ENCODE measurements at regions not wholly inside any gene's neighbourhood (a gene's known extent, or its start where the extent isn't known, plus 50 kb on each side); places are given as distances from the start of the nearest gene placed in this dataset.

DNA sequence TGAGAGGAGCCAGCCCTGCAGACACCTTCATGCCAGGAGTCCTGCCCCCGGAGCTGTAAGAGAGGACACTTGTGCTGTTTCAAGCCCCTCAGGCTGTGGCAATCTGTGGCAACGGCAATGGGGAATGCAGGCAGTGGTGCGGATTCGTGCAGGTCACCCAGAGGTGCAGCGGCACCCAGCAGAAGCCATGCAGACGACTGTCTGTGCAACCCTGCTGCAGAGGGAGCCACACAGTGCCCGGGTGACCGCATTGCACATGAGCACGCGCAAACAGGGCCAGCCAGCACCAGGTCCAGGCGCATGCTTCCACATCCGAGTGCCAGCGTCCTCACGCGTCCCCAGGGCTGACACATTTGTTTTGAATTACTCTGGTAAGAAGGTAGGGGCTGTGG is 84.8 kb upstream of the GPC1 start:
- intact Hi-C loops (cut with DNase I), result no loop called here
- no peak overlapping the region for H3K27ac ChIP-seq

DNA sequence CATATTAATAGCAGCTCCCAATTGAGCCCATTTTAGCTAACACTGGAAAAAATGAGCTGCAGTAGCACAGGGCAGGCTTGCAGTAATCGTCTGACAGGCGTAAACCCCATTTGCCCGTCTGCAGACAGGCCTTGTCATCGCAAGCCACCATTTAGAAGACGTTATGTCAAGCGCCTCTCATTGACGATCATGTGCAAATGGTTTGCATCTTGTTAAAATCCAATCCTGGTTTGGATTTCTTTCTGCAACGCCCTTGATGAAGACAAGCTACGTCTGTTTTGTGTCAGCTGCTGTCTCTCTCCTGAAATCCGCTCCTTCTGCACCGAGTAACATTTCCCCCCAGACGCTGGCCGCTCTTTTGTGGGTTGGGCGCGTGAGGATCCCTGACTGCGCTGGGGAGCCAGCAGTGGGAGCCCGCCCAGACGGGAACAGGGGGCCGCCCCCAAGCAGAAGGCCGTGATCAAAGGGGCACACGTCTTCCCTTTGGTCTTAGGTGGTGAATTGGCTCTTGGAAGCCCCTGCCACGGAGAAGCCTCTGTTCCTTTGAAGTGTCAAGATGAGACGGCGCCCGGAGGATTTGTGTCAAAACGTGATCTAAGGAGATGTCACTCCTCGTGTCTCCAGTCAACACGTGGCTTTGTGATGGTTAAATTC is 84.2 kb upstream of the GPC1 start:
- H3K27ac ChIP-seq, result no peak overlapping the region
- no peaks in the 10 kb centered on the region for H3K9me3 ChIP-seq
- H3K27me3 ChIP-seq (ENCODE audit: insufficient read depth in 3 of 3, low read length in 2 of 3), result no peaks in the 10 kb centered on the region
- H3K4me3 ChIP-seq, result no peak overlapping the region
- TF ChIP-seq, protein P1, sequence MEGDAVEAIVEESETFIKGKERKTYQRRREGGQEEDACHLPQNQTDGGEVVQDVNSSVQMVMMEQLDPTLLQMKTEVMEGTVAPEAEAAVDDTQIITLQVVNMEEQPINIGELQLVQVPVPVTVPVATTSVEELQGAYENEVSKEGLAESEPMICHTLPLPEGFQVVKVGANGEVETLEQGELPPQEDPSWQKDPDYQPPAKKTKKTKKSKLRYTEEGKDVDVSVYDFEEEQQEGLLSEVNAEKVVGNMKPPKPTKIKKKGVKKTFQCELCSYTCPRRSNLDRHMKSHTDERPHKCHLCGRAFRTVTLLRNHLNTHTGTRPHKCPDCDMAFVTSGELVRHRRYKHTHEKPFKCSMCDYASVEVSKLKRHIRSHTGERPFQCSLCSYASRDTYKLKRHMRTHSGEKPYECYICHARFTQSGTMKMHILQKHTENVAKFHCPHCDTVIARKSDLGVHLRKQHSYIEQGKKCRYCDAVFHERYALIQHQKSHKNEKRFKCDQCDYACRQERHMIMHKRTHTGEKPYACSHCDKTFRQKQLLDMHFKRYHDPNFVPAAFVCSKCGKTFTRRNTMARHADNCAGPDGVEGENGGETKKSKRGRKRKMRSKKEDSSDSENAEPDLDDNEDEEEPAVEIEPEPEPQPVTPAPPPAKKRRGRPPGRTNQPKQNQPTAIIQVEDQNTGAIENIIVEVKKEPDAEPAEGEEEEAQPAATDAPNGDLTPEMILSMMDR (IDR thresholded peaks at IDR 0.05), result no peak
- DNase-seq (no peak), ATAC-seq (peak in 1 of 4 donors; percentile 63)
- intact Hi-C loops (cut with DNase I), result no loop called here
- H3K4me1 ChIP-seq, result peaks cover 9% of the 10 kb centered on the region
- 67 to 70% (median 67%) methylated on average over 28 of the region's 28 CpGs for WGBS, 3 donors
- H3K36me3 ChIP-seq (ENCODE audit: insufficient read depth in 1 of 2, low read depth in 1 of 2), result no peaks in the 10 kb centered on the region

More for the DNA sequence above, 84.8 kb upstream of the GPC1 start:
- no peaks in the 10 kb centered on the region for H3K27me3 ChIP-seq (ENCODE audit: insufficient read depth in 3 of 3, low read length in 2 of 3)
- no peaks in the 10 kb centered on the region for H3K9me3 ChIP-seq
- H3K4me1 ChIP-seq, result peaks cover 9% of the 10 kb centered on the region
- peak in 1 of 4 donors; percentile 48 for ATAC-seq
- no peaks in the 10 kb centered on the region for H3K36me3 ChIP-seq (ENCODE audit: insufficient read depth in 1 of 2, low read depth in 1 of 2)
- peak in 1 of 2 donors; percentile 49 for DNase-seq
- TF ChIP-seq, protein P1 (IDR thresholded peaks at IDR 0.05), result no peak
- WGBS, 3 donors, result 80 to 85% (median 82%) methylated on average over 15 of the region's 15 CpGs
- no peak overlapping the region for H3K4me3 ChIP-seq

GRCh38 chr2:240351826-240352426 is 83.5 kb upstream of the GPC1 start:
- ATAC-seq (no peak), DNase-seq (no peak)
- Histone ChIP-seq H3K36me3 (ENCODE audit: insufficient read depth in 1 of 2, low read depth in 1 of 2) (no peaks in the 10 kb centered on the region), H3K9me3 (no peaks in the 10 kb centered on the region), H3K27me3 (ENCODE audit: insufficient read depth in 3 of 3, low read length in 2 of 3) (no peaks in the 10 kb centered on the region), H3K4me1 (peaks cover 9% of the 10 kb centered on the region), H3K4me3 (no peak overlapping the region), H3K27ac (no peak overlapping the region)
- intact Hi-C loops (cut with DNase I), result no loop called here
- TF ChIP-seq, protein P1 (IDR thresholded peaks at IDR 0.05), result no peak
- WGBS, 3 donors, result 64 to 78% (median 72%) methylated on average over 14 of the region's 14 CpGs

DNA sequence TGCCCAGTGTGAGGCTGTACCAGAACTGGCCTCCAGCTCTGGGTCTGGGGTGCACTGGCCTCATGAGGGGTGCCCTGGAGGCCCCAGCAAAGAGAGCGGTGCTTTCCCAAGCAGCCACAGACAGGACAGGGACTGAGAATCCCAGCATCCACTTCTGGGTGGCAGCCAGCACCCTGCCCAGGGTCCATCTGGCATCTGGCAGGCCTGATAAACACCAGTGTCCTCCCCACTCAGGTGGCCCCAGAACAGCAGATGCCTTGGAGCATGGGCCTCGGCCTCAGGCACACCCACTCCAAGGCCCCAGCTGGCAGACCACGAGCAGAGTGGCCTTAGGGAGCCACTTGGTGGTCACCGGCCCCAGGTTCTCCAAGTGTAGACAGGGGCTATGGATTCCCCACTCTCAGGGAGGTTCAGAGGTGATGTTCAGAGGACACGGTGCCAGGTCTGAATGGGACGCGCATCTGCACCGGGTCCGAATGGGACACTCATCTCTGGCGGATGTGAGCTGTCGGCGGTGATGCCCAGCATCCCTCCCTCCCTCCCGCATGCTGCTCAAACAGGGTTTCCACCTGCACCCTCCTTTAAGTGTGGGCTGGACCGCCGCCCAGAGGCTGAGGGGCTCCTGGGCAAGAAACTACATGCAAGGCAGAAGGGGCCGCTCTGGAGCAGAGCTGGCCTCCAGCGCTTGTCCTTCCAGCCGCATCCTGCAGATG is 82.2 kb upstream of the GPC1 start:
- no peak overlapping the region for H3K4me3 ChIP-seq
- H3K9me3 ChIP-seq, result no peaks in the 10 kb centered on the region
- no peaks in the 10 kb centered on the region for H3K36me3 ChIP-seq (ENCODE audit: insufficient read depth in 1 of 2, low read depth in 1 of 2)
- H3K27me3 ChIP-seq (ENCODE audit: insufficient read depth in 3 of 3, low read length in 2 of 3), result no peaks in the 10 kb centered on the region
- TF ChIP-seq, protein P1 (IDR thresholded peaks at IDR 0.05), result no peak
- intact Hi-C loops (cut with DNase I), result no loop called here
- WGBS, 3 donors, result 92 to 96% (median 95%) methylated on average over 18 of the region's 18 CpGs
- H3K27ac ChIP-seq, result no peak overlapping the region
- ATAC-seq, result no peak
- no peak for DNase-seq
- H3K4me1 ChIP-seq, result peaks cover 7% of the 10 kb centered on the region
